Stimulated activated CD4-positive, alpha-beta T cell treated with anti-CD3 and anti-CD28 coated beads, Interleukin-12 subunit alpha, Interleukin-12 subunit beta, amount 100 ng/mL, for 48 hours (primary cell): ENCODE measurements at regions not wholly inside any gene's neighbourhood (a gene's known extent, or its start where the extent isn't known, plus 50 kb on each side); places are given as distances from the start of the nearest gene placed in this dataset.
"Not testable (repeated sequence)": the region's sequence is repeated elsewhere in the genome, so short reads cannot be mapped to it uniquely, and the experiment has no call there.

Experiments
- DNase-seq, 3 donors: peaks; one replicate each; pipeline ENCODE4 v3.0.0-alpha.2; 2020; ENCODE audit warnings: low read depth in 2 of 3, low spot score in 1 of 3

DNA sequence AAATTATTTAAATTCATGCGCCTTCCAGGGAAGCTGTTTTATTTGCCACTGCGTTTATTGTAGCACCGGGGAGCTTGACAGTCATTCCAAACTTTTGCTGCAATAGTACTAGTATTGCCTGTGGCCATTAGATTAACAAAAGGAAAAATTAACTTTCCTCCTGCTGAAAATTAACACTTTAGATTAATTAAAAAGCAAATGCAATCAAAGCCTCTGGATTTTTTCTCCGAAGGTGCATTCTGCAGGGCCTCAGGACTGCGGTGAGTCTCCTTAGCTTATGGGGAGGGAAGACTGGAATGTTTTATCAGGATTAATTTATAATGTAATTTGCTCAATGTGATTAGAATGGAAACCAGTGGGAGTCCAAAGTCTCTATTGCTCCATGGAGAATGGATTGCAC lies 456.4 kb upstream of the CFAP20DC start:
- no peak for DNase-seq

DNA sequence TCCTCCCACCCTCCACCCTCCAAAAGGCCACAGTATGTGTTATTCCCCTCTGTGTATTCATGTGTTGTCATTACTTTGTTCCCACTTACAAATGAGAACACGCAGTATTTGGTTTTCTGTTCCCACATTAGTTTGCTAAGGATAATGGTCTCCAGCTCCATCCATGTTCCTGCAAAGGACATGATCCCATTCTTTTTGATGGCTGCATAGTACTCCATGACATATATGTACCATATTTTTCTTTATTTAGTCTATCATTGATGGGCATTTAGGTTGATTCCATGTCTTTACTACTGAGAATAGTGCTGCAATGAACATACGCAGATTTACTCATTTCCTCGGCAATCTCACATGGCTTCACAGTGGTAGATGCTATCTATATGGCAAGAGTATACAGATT lies 453.6 kb upstream of the CFAP20DC start:
- DNase-seq = no peak

DNA sequence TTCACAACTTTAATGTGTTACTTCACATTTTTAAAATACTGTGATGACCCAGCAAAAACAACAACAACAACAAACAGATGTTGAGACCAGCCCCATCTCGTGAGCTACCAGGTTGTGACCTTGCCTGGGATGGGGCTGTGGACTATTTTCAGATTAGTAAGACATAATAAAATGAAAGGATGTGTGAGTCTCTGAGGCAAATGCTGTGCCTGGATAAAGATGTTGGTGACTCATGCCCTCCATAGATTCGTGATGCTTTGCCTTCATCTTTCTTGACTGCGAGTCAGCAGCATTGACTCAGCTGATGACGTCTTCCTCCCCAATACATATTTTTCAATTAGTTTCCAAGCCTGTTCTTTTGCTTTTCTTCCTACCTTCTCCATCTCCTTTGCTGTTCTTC lies 453.0 kb upstream of the CFAP20DC start:
- peak; percentile 20 to 32 (median 25) for DNase-seq

DNA sequence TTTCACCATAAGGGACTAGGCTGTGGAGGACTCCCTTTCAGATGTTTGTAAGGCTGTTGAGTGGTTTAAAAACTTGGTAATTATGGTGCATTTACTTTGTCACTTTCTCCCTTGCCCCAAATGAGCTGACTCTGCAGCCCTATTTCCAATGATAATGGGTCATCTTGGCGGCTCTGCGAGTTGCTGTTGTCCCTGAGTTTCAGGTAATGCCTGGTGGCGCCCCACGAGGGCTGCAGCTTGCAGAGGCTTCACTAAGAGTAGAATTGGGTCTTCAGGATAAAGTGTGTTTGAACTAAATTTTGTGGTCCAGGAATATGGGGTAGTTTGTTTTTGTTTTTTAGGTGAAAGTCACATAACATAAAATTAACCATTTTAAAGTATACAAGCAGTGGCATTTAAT lies 450.1 kb upstream of the CFAP20DC start:
- DNase-seq = no peak

DNA sequence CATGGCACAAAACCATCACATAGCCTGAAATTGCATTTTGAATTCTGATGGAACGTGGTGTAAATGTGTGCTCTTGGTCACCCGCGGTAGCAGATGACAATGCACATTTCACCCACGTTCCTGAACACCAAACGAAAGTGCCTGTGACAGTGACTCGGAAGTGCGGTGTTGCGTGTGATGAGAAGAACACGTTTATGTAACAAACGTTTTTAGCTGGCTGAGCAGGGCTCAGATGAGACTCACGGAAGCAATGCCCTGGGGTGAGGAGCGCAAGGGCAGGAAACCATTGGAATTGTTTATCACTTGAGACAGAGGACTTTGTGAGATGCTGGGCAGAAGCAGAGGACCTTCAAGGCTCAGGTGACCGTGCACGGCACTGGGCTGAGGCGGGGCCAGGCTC lies 449.2 kb upstream of the CFAP20DC start:
- no peak for DNase-seq

DNA sequence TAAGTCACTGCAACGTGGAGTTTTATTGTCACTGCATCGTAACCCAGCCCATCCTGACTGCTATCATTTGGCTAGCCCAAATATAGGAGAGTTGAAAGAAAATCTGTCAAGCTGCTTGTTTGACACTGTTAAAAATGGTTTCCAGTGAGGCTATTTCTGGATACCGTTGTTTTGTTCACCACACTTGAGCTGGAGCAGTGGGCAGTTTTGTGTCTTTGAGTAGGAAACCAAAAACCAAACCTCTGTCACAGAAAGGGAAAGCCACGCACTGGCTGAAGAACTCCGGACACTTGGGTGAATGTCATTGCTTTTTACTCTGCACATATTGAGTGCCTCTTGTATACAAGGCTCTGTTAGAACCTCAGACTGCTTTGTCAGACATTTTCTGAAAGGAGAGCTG lies 446.4 kb upstream of the CFAP20DC start:
- no peak for DNase-seq

DNA sequence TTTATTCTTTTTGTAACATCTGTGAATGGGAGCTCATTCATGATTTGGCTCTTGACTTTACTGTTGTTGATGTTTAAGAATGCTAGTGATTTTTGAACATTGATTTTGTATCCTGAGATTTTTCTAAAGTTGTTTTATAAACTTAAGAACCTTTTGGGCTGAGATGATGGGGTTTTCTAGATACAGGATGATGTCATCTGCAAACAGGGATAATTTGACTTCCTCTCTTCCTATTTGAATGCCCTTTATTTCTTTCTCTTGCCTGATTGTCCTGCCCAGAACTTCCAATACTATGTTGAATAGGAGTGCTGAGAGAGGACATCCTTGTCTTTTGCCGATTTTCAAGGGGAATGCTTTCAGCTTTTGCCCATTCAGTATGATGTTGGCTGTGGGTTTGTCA lies 445.1 kb upstream of the CFAP20DC start:
- not testable (repeated sequence) for DNase-seq

DNA sequence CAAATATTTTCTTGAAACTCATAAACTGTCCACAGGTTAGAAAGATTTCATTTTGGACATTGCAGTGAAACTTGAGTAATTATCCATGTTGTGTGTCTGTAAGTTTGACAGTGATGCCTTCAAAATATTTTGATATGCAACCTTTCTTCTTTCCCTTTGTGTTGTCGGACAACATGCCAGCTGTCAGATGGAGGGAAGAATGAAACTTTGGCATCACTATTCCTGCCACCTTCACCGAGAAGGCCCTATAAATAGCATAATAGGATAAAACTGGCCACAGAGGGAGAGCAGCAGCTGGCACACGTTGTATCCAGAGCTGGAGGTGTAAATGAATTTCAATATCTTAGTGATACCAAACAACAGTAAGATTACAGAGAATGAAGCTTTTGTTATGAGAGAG lies 436.7 kb upstream of the CFAP20DC start:
- DNase-seq = no peak

DNA sequence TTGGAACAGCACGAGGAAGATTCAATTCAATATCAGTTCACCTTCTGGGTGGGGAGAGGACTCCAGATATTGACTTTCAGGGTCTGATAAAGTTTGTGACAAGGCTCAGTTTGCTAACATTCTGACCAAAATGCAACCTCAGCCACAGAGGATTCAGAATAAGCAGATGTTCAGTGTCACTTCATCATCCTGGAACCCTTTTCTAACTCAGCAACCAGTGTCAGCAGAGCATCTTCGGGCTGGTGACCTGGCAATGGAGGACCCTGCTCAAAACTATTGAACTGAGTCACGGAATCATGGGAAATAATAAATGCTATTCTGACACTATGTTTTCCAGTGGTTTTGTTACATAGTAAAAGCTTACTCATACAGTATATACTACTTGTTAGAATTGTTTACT lies 433.4 kb upstream of the CFAP20DC start:
- DNase-seq = no peak

DNA sequence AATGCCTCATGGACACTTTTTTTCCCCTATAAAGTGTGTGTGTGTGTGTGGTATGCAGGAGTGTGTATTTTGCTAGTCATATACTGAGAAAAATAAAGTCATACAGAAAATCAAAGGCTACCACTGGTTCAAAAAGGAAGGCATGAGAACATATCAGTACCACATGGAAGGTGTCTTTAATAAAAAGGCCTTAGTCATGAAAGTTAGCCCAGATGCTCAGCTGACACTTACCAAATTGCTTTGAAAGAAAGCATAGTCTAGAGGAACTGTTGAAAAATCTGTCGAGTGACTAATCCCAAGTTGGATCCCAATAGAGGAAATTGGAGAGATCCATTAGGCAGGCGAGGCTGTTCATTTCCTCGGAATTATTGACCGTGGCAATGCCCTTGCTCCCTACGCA lies 432.9 kb upstream of the CFAP20DC start:
- DNase-seq = no peak

DNA sequence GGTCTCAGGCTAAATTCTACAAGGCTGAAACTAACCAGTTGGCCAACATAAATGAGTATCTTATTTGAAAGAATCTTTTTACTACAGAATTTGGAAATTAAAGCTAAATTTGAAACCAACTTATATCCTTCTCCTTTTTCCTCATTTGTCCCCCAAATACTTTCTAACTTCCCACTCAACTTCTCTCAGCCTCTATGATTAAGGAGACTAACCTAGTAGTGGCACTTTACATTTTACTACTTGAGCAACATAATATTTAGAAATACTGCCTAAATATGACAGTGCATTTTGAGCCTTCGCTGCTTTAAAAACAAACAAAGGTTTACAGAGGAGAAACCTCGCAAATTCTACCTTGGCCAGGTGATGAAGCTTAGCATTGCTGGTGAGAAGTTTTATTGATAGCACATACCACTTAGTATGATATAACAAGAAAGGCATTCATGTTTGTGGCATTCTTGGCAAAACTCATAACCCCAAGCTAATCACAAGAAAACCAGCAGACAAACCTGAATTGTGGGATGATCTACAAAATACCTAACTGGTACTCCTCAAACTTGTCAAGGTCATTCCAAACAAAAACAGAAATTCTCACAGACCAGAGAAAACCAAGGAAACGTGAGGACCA lies 432.1 kb upstream of the CFAP20DC start:
- no peak for DNase-seq

DNA sequence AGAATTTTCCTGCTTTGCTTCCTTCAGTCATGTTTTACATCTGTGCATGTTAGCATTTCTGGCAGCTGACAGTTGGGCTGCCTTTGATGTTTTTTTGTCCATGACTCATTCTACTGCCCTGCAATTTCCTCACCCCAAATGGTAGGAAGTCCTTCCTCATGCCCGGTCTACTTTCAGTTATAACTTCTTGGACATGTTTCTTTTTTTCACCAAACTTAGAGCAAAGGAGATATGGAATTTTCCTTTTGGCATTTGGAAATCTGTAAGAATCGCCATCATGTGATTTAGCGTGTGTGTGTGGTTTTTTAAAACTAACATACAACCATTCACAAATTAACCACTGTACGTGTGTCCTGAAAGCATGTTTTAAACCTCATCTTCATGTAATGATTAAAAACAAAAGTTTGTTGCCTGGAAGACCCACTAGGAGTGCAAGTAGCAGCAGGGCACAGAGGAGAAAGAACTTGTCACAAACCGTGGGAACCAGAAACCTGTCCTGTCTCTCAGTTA lies 430.7 kb upstream of the CFAP20DC start:
- peak in 1 of 3 donors; percentile 19 for DNase-seq

DNA sequence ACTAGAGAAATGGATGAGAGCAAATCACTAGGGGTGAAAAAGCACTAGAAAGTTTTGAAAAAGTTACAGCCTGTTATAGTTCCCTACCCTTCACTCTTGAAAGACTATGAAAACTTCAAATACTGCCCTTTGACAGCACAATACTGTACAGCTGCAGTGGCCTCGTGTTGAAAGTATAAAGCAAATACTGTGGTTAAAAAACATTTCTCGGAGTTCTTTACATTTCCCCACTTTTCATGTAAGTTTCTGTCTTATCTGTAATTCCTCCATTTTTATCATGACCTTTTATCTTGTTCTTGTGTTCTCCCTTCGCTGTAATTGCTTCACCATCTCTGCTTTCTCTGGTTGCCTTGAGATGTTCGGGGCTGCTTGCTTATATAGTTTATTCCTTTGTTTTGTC lies 423.8 kb upstream of the CFAP20DC start:
- no peak for DNase-seq

DNA sequence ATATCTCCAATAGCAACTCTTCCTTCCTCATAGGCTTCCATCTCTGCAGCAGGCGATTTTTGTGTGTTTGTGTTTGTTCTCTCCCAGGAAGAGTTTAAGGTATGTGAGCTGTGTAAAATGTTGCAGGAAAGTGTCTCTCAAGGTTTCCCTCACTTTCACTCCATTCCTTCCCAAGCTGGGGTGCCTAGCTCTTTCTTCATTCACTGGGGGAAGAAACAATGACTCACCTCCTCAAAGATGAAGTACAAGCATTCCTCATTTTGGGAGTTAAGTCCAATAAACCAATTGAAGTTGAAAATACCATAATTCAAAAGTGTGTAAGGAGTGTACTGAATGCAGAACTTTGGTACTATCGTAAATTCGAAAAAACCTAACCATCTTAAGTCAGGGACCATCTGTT lies 422.7 kb upstream of the CFAP20DC start:
- no peak for DNase-seq

DNA sequence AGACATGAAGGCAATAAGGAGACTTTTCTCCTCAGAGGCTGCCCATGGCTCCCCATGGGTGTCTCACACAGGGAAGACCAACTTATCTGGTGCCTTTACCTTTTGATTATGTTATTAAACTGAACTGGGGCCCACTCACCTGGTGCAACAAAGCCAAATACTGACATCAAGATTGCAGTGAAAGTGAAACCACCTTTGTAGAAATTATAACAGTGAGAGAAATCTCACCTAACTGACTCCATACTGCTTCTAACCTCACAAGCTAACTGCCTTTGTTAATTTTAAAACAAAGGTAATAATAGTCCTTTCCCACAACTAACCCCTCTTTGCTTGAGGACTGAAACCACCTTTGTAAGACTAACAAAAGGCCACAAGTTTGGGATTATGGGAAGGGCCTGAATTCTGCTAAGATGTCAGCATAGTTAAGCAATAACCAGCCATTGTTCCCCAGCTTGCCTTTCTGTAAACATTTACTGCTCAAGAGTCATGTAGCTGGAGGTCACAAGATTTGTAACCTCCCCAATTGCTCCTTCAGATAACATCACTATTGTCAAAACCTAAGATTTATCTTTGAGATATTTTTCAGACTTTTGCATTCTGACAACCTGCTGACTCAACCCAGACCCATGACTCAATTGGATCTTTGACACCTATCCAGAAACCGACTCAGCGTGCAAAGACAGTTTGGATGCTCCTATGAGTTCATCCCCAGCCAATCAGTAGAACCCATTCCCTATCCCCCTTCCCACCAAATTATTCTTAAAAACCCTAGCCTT lies 420.3 kb upstream of the CFAP20DC start:
- no peak for DNase-seq

DNA sequence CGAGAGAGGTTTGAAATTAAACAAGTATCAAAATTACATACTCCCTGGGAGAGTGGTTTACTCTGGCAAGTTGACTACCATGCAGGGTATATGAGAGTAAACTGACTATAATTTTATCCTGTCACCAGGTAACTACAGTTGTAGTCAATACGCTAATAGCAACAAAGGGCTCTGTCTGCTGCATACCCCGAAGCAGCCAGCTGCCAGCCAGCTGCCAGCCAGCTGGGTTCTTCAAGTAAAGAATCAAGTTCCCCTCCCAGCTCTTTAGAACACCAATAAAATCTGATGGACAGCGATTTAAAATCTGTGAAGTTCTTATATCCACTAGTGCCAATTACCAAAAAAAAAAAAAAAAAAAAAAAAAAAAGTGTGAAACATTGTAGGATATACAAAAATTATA lies 417.7 kb upstream of the CFAP20DC start:
- DNase-seq = no peak

DNA sequence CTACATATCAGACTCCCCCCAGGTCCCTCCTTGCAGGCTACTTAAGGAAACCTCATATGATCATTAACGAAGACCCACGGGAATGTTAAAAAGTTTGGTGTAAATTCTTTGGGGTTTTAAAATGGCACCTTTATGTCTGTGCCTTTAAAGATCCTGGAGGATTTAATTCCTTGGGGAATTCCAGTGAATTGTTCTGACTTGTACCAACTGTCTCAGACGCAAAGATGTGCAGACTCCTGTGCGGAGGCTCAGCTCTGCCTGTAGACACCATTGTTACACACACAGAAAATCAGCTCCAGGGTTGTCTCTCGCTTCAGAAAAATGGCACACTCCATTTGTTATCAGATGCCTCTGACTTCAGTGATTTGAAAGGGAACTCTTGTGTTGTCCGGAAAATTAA lies 414.4 kb upstream of the CFAP20DC start:
- no peak for DNase-seq

DNA sequence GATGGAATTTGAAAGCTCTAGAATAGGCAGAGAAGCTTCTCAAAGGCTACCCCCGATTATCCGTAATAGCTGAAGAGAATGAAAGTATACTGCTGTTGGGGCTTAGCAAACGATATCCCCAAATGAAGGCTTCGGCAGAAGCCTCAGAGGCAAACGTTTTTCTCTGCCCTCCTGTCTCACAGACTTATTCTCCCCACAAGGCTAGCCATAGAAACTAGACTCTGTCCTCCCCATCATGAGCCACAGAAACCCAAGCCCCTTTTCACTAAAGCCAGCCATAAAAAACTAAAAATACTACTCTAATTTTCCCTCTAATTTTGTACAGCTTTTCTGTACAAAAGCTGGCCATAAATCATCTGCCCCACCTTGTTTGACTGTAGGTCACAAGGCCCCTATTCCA lies 413.4 kb upstream of the CFAP20DC start:
- no peak for DNase-seq

DNA sequence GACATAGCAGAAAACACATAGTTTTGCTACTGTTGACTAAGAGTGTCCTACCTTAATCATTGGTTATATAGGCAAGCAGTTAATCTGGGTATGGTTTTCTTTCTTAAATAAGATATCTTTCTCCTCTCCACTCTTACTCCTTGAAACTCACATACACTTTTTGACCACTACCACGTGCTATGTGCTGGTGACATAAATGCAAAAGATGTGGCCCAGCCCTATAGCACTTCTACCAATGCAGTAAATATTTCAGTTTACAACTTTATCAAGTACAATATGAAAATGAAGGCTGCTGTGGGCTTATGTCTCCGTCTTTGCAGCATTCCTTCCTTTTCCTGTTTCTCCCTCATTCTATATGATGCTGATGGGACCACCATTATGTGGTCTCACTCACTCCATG lies 410.2 kb upstream of the CFAP20DC start:
- no peak for DNase-seq

DNA sequence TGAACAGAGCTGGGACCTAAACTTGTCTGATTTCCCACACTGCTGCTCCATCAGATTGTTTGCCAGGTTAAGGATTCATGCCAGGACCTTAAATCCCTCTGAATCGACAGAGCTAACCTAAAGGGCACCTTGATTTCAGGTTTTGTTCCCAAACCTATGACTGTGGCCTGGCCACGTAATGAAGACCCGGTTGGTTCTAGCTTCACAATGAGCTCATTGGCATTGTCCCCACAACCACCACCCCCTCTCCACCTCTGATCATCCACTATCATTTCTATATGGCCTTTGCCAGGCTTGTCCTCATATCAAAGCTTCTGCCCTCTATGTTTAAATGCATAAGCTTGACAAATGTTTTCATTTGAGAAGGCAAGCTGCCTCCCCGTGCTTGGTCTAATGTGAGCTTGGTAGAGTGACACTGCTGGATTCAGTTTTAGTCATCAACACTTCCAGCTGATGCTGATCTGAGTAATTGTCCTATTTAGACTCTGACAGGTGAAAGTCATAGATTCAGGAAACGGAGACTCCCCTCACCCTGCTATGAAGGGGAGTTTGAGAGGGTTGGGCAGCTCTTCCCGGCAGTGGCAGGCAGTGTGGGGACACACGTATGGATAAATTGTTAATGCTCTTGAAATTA lies 407.1 kb upstream of the CFAP20DC start:
- peak in 1 of 3 donors; percentile 27 for DNase-seq

DNA sequence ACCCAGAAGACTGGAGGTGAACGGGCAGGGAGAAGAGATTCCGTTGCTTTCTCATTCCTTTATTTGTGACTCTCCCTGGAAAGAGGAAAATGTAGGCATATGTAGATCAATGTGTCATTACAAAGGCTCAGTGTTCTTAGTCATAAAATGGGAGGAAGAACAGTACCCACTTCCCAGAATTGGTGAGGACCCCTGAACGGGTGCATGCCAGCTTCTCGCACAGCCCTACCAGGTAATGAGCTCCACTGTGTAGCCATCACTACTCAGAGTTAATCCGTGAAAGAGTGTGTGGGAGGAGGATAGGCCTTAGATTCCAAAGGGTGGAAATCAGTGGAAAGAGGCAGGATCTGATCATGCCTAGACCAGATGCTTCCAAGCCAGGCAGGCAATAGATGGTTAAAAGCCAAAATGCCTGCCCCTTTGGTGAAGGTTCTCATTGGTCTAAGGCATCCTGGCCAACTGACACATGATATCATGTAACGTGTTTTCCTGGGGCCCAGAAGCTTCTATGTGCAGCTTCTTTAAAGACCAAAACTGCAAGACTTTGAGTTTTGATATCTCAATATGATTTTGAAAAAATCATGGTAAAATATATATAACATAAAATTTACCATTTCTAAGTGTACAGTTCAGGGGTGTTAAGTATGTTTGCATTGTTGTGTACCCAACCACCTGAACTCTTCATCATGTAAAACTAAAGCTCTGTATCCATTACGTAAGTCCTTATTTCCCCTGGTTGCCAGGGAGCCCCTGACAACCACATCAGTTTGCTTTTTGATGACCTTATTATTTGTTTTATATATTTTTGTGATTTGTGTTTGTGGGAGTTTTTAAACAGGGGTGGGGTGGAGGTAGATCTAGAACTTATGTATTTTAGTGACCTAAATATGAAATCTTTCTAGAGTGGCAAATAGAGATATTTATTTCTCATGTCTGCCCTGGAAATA lies 402.2 kb upstream of the CFAP20DC start:
- DNase-seq = no peak
